Left lung (tissue), 4 donors: ENCODE measurements at regions not wholly inside any gene's neighbourhood (a gene's known extent, or its start where the extent isn't known, plus 50 kb on each side); places are given as distances from the start of the nearest gene placed in this dataset.
A peak's percentile ranks its signal among the peaks of the same experiment; 100 is the strongest.

Experiments used
- ATAC-seq: fragments of 200-7000 bp; cut with Tn5 transposase; one replicate; pipeline ENCODE4 v1.9.1; 2020; ENCODE audit warnings: moderate library complexity
- DNase-seq, 4 donors: peaks; one replicate each; pipeline ENCODE4 v3.0.0-alpha.2; 2013 to 2020
- H3K27ac ChIP-seq, 2 donors: fragments of 200-600 bp; sonication (generic) in 1 of 2; one replicate each; pipeline versions ENCODE4 v1.5.0 to v1.8.0; 2020 to 2021
- H3K27me3 ChIP-seq, 2 donors: fragments of 200-600 bp; sonication (generic) in 1 of 2; one replicate each; pipeline versions ENCODE4 v1.5.0 to v1.8.0; 2020 to 2021
- H3K36me3 ChIP-seq, 2 donors: fragments of 200-600 bp; sonication (generic) in 1 of 2; one replicate each; pipeline versions ENCODE4 v1.5.0 to v1.8.0; 2020 to 2021
- H3K4me1 ChIP-seq, 2 donors: fragments of 200-600 bp; one replicate each; pipeline ENCODE4 v1.8.0; 2021
- H3K4me3 ChIP-seq, 2 donors: fragments of 200-600 bp; sonication (generic) in 1 of 2; one replicate each; pipeline versions ENCODE4 v1.5.0 to v1.8.0; 2020 to 2021; ENCODE audit warnings: mild to moderate bottlenecking in 1 of 2
- H3K9me3 ChIP-seq, 2 donors: fragments of 200-600 bp; sonication (generic) in 1 of 2; one replicate each; pipeline versions ENCODE4 v1.5.0 to v1.8.0; 2020 to 2021
- CTCF ChIP-seq, 2 donors: fragments of 200-600 bp; sonication (generic) in 1 of 2; IDR thresholded peaks; one replicate each; pipeline versions ENCODE4 v1.5.0 to v1.8.0; 2021; ENCODE audit warnings: antibody characterized with exemption in 2 of 2
- intact Hi-C, 2 donors: fragments of 100-400 bp; cut with DNase I; formaldehyde crosslinking; loops; one replicate each; pipeline versions ENCODE4 v1.11.2 to v1.14.2; 2022
- donor health status: DM: no; HTN: yes; CAD: no.
- donor health status: DM: no; HTN: no; CAD: no.

DNA sequence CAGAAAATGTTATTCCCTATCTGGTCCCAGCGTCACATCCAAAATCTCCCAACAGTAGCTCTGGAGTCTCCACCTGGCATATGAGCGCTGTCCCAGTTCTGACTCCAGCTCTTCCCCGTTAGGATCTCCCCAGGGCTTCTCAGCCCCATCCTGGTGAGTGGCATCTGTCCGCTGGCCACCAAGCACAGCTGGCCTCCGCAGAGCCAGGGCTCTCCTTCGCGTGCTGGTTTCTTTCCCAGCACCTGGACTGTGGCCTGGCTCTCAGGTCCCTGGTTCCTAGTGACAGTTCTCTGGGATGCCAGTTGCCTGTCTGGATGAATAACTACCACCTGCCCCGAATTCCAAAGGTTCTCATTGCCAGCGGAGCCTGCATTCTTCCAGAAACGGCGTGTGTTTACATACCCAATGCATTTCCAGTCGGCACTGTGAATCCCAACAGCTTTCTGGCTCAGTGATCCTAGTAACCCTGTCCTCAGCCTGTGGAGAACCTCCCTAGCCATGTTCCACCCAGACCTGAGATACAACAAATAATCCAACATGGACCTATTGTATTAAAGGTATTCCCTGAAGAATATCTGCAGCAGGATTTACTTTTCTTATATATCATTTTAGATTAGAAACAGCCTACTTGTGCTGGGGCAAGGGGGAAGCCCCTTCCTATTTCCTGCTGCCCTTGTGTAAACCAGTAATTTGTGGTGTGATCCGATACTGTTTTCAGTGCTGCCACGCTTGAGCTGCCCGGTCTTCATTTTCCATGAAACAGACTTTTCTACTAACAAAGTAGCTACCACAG is 69.9 kb upstream of the PDE10A start:
- ATAC-seq (no peak), DNase-seq (no peak)
- no peak overlapping the region for H3K4me3 ChIP-seq
- TF ChIP-seq CTCF (IDR thresholded peaks at IDR 0.05), result no peak
- H3K4me1 ChIP-seq, result no peaks in the 10 kb centered on the region
- no peaks in the 10 kb centered on the region for H3K36me3 ChIP-seq
- intact Hi-C loops, result loop anchor here in 1 of 2 donors (10.0 kb wide), 1 partner anchor 112 kb away; no protein-coding TSS in a partner anchor
- peaks cover 0 to 4% of the 10 kb centered on the region in 2 donors for H3K9me3 ChIP-seq
- H3K27me3 ChIP-seq, result no peaks in the 10 kb centered on the region
- H3K27ac ChIP-seq, result no peak overlapping the region

DNA sequence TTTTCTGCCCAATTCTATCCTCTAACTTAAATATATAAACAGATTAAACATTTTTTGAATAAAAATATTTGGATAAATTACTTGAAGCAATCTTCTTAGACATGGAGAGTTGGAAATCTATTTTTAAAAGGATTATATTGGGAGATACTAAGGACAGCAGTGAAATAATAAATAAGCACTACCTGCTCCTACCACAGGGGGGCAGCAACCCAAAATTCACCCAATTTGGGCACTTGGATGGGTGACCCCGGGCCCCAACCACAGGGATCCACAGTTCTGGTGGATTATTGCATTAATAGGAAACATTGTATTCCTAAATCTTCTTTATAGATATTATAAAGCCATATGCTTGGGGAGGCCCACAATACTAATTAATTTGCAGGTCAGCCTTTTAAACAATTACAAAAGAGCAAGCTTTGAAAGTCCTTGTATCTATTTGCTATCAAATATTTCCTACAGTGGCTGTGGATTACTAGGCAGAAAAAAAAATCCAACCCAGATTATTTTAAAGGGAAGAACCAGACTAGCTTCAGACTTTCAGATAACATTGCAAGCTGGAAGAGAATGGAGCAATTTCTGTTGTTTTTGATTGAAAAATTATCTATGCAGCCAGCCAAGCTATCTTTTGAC is 66.4 kb upstream of the PDE10A start:
- Histone ChIP-seq H3K27me3 (no peaks in the 10 kb centered on the region), H3K27ac (no peak overlapping the region), H3K9me3 (no peaks in the 10 kb centered on the region), H3K4me3 (no peak overlapping the region), H3K36me3 (no peaks in the 10 kb centered on the region), H3K4me1 (no peaks in the 10 kb centered on the region)
- intact Hi-C loops, result no loop called here
- no peak for DNase-seq
- peak; percentile 76 for ATAC-seq
- peak; percentile 47 to 73 for TF ChIP-seq CTCF (IDR thresholded peaks at IDR 0.05)

DNA sequence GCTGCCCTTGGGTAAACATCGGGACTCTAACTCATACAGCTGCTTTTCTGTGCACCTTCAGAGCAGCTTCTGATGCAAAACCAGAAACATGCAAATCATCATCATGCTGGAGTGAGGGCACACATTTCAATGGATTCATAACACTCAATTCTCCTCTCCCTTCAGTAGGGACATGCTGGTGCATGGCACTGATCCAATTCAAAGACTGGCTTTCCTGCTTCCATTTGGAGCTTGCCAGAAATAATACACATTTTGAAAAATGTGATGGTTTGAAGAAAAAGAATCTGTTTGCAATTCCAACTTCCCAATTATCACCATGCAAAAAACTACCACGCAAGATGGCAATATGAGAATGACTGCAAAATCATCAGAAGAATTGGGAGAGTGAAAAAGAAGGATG is 65.2 kb upstream of the PDE10A start:
- H3K9me3 ChIP-seq, result no peaks in the 10 kb centered on the region
- no peak for ATAC-seq
- H3K4me3 ChIP-seq, result no peak overlapping the region
- no peak for TF ChIP-seq CTCF (IDR thresholded peaks at IDR 0.05)
- intact Hi-C loops, result no loop called here
- H3K36me3 ChIP-seq, result no peaks in the 10 kb centered on the region
- H3K27ac ChIP-seq, result no peak overlapping the region
- H3K27me3 ChIP-seq, result no peaks in the 10 kb centered on the region
- no peaks in the 10 kb centered on the region for H3K4me1 ChIP-seq
- peak in 1 of 4 donors; percentile 7 for DNase-seq

- Histone ChIP-seq H3K36me3 (no peaks in the 10 kb centered on the region), H3K27me3 (no peaks in the 10 kb centered on the region), H3K4me1 (no peaks in the 10 kb centered on the region), H3K27ac (no peak overlapping the region), H3K4me3 (no peak overlapping the region), H3K9me3 (no peaks in the 10 kb centered on the region)
- intact Hi-C loops, result no loop called here
- DNase-seq, result no peak
- no peak for ATAC-seq
- no peak for TF ChIP-seq CTCF (IDR thresholded peaks at IDR 0.05)
These were observed 63.9 kb upstream of the PDE10A start for GRCh38 chr6:165726965-165727381.

DNA sequence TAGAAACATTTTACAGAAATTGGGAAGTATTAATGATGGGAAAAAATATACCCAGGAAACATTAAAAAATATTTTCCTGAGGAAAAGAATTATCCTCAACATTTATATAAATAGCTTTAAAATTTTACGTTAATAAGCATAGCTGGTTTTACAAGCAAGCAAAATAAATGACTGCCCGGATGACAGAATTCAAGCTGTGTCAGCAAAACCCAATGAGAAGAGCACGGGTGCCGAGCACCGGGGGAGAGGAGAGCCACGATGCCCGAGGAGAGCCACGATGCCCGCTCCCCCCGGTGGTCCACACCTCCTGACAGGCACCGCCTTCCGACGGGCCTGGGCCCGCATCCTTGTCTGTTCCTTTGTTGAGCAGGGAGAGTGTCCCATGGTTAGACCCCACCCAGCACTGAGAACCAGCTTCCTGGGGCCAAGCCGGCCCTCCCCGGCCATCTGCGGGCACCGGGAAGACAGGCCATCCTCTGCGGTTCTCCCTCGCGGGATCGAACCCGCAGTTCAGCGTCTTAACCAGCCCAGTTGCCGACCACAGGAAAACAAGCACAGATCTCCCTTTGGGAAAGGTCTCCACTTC is 63.3 kb upstream of the PDE10A start:
- no peaks in the 10 kb centered on the region for H3K4me1 ChIP-seq
- no peaks in the 10 kb centered on the region for H3K27me3 ChIP-seq
- no peak overlapping the region for H3K4me3 ChIP-seq
- H3K36me3 ChIP-seq, result no peaks in the 10 kb centered on the region
- intact Hi-C loops, result no loop called here
- ATAC-seq (no peak), DNase-seq (no peak)
- no peak for TF ChIP-seq CTCF (IDR thresholded peaks at IDR 0.05)
- no peak overlapping the region for H3K27ac ChIP-seq
- no peaks in the 10 kb centered on the region for H3K9me3 ChIP-seq
